ENCODE measurements at regions not wholly inside any gene's neighbourhood (a gene's known extent, or its start where the extent isn't known, plus 50 kb on each side); places are given as distances from the start of the nearest gene placed in this dataset.

GRCh38 chr14:66009089-66009488 is 477.1 kb upstream of the CCDC196 start:
- Histone ChIP-seq H3K4me1 (ENCODE audit: control insufficient read depth, insufficient read depth, low read length) (no peaks in the 10 kb centered on the region), H3K14ac (replicated peaks; ENCODE audit: low read depth, low read length) (no peak overlapping the region), H2BK20ac (ENCODE audit: low read depth, low read length) (no peak overlapping the region), H3K4me2 (ENCODE audit: low read depth, low read length) (no peak overlapping the region), H2BK120ac (ENCODE audit: low read depth, low read length) (no peak overlapping the region), H3K79me1 (ENCODE audit: low read depth in 1 of 2, low read length in 2 of 2) (no peaks in the 10 kb centered on the region), H3K56ac (ENCODE audit: extremely low read depth, insufficient read depth, low read length) (no peak overlapping the region), H2AK5ac (ENCODE audit: low read depth, low read length) (no peak overlapping the region), H4K8ac (ENCODE audit: low read depth in 2 of 2, low read length in 2 of 2) (no peak overlapping the region), H4K91ac (ENCODE audit: insufficient read depth, low read depth, low read length) (no peak overlapping the region), H3K9ac (ENCODE audit: low read depth, low read length) (no peak overlapping the region), H3K27me3 (ENCODE audit: control insufficient read depth, insufficient read depth, low read length) (no peaks in the 10 kb centered on the region), H3K27ac (ENCODE audit: insufficient read depth, low read length) (no peak overlapping the region), H2AFZ (replicated peaks; ENCODE audit: low read length, poor library complexity) (no peak overlapping the region), H3K9me3 (ENCODE audit: control insufficient read depth, insufficient read depth, low read length) (peaks cover 5% of the 10 kb centered on the region; the same call in 1 of the 2 replicates), H2BK15ac (ENCODE audit: low read depth, low read length) (no peak overlapping the region), H3K4me3 (ENCODE audit: insufficient read depth, low read depth, low read length) (no peak overlapping the region), H4K5ac (ENCODE audit: low read depth, low read length) (no peak overlapping the region), H2BK5ac (ENCODE audit: low read depth, low read length, poor library complexity, severe bottlenecking) (no peak overlapping the region), H3K23ac (ENCODE audit: low read depth, low read length) (no peak overlapping the region), H2AK9ac (replicated peaks; ENCODE audit: low read depth, low read length, poor library complexity) (no peak overlapping the region), H3K9me1 (ENCODE audit: insufficient read depth, low read length) (no peaks in the 10 kb centered on the region), H3K36me3 (ENCODE audit: control insufficient read depth, insufficient read depth, low read length) (no peaks in the 10 kb centered on the region), H3K4ac (ENCODE audit: low read depth, low read length) (no peak overlapping the region), H3K18ac (ENCODE audit: low read depth, low read length) (no peak overlapping the region), H4K20me1 (ENCODE audit: insufficient read depth, low read length) (no peaks in the 10 kb centered on the region)
- in situ Hi-C loops (cut with MboI; ENCODE audit: low sequenced_read_pairs) = no loop called here
- TF ChIP-seq RAD21 (IDR thresholded peaks at IDR 0.05; ENCODE audit: low read length) (no peak), MAZ (IDR thresholded peaks at IDR 0.05; ENCODE audit: borderline replicate concordance, low read depth, low read length) (no peak), CHD1 (IDR thresholded peaks at IDR 0.05; ENCODE audit: low read depth, low read length) (no peak), CEBPB (IDR thresholded peaks at IDR 0.05; ENCODE audit: low read depth, low read length) (no peak), MAFK (IDR thresholded peaks at IDR 0.05; ENCODE audit: low read depth, low read length) (no peak), CTCF (conservative IDR thresholded peaks at IDR 0.05; ENCODE audit: low read depth, low read length) (no peak), NFE2L2 (IDR thresholded peaks at IDR 0.05; ENCODE audit: low read depth, low read length) (no peak), POLR2A (IDR thresholded peaks at IDR 0.05; ENCODE audit: low read depth, low read length) (no peak), MXI1 (IDR thresholded peaks at IDR 0.05; ENCODE audit: borderline replicate concordance, low read depth, low read length) (no peak), ELK1 (IDR thresholded peaks at IDR 0.05; ENCODE audit: borderline replicate concordance, low read depth, low read length) (no peak), FOS (IDR thresholded peaks at IDR 0.05; ENCODE audit: low read depth, low read length) (no peak), USF2 (IDR thresholded peaks at IDR 0.05; ENCODE audit: low read depth, low read length) (no peak), SMC3 (IDR thresholded peaks at IDR 0.05; ENCODE audit: low read depth, low read length) (no peak), RCOR1 (IDR thresholded peaks at IDR 0.05; ENCODE audit: insufficient replicate concordance, low read length) (no peak), RFX5 (IDR thresholded peaks at IDR 0.05; ENCODE audit: low read depth, low read length) (no peak), BHLHE40 (IDR thresholded peaks at IDR 0.05; ENCODE audit: low read depth, low read length) (no peak)
- peak; percentile 12 for DNase-seq
- no peak for ATAC-seq (ENCODE audit: low read depth)
- no TSS peak for BruUV-seq (replicated peaks)
- POLR2A ChIA-PET (ENCODE audit: unreplicated experiment) = no interaction called here
- dilution Hi-C loops (cut with HindIII; ENCODE audit: low sequenced_read_pairs, unreplicated experiment) = no loop called here
- intact Hi-C loops (cut with micrococcal nuclease) = no loop called here
- WGBS, 2 experiments (ENCODE audit: extremely low coverage in 2 of 2, insufficient read length in 1 of 2) = no CpG with 5 or more reads among the region's 2 CpGs
- CTCF ChIA-PET = no interaction called here
